GM18519 (cell line): ENCODE measurements at regions not wholly inside any gene's neighbourhood (a gene's known extent, or its start where the extent isn't known, plus 50 kb on each side); places are given as distances from the start of the nearest gene placed in this dataset.
"Not testable (repeated sequence)": the region's sequence is repeated elsewhere in the genome, so short reads cannot be mapped to it uniquely, and the experiment has no call there.

Experiments used
- ATAC-seq: cut with Tn5 transposase; IDR thresholded peaks from one replicate; pipeline ENCODE4 v1.9.1; 2021; ENCODE audit warnings: mild to moderate bottlenecking, moderate library complexity; ENCODE audit not compliant: unreplicated experiment, low FRiP score

DNA sequence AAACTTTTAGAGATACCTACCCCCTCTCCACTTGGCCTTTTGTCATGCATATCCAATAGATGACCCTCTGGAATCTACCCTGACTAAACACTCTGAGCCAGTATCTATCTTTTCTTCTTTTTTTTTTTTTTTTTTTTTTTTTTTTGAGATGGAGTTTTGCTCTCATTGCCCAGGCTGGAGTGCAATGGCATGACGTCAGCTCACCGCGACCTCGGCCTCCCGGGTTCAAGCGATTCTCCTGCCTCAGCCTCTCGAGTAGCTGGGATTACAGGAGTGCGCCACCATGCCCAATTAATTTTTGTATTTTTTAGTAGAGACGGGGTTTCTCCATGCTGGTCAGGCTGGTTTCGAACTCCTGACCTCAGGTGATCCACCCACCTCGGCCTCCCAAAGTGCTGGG, 50.8 kb upstream of the GRIN2B start:
- ATAC-seq = not testable (repeated sequence)

DNA sequence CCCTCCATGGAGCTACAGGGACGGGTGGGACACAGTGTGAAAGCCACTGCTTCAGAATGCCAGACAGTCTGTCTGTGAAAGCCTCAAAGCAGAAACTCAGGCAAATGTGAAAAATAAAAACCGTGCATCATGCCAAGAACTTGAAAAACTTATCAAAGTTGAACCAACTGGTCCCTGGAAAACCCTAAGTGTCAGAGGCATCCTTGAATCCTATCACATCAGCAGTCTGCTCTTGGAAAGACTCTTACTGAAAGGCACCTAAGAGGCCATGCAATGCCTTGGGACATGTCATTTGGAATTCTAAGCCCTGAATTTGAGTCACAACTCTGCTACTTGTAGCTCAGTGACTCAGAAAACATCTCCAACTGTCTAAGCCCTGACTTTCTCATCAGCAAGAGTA, 62.4 kb upstream of the GRIN2B start:
- no peak for ATAC-seq

GRCh38 chr12:14048941-14049545, 67.6 kb upstream of the GRIN2B start:
- no peak for ATAC-seq

- ATAC-seq = no peak
Measured at GRCh38 chr12:14057895-14058294, 76.5 kb upstream of the GRIN2B start.

- no peak for ATAC-seq
Measured at GRCh38 chr12:14058717-14059116, 77.3 kb upstream of the GRIN2B start.

DNA sequence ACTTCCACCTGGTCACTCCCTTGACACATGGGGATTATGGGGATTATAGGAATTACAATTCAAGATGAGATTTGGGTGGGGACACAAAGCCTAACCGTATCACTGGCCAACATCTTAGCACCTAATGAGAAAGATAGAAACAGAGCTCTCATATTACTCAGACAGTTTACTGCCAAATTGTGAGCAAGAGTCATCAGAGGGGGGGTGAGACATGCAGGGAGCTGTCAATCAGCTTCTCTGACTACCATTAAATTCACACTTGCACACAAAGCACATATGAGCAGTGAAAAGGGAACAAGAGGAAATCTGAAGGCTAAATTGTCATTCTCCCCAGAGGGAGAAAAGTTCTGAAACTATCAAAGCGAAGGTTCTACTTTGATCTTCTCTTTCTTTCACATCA, 78.1 kb upstream of the GRIN2B start:
- ATAC-seq = no peak

DNA sequence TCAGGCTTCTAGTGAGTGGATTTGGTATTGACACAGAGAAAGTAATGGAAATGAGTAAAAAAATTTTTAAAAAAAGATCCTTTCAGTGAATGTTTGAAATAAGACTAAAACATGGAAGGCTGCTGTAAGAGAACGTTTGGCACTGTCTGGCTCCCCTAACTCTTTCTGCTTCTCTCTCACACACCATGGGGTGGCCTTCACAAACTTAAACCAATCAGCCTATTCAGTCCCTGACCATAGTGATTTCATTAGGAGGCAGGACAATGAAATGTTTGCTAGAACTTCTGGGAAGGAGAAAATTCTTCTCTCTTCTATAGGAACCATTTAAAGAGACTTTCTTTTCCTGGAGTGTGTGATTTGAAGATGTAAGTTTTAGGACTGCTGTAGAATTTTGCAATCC, 84.2 kb upstream of the GRIN2B start:
- ATAC-seq = no peak

- ATAC-seq = no peak
Measured at GRCh38 chr12:14066021-14066420, 84.6 kb upstream of the GRIN2B start.

DNA sequence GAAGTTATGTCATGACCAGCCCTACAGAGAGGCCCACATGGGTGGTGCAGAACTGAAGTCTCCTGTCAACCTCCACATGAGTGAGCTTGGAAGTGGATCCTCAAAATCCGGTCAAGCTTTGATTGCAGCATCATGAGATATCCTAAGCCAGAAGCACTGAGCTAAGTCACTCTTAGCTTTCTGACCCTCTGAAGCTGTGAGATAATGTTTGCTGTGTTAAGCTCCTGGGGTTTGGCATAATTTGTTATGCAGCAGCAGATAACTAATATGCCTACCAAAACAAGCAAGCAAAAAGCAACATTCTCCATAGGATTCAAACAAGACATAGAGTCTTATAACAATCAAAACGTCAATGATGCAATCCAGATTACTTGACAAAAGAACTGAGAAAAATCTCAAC, 87.6 kb upstream of the GRIN2B start:
- no peak for ATAC-seq

DNA sequence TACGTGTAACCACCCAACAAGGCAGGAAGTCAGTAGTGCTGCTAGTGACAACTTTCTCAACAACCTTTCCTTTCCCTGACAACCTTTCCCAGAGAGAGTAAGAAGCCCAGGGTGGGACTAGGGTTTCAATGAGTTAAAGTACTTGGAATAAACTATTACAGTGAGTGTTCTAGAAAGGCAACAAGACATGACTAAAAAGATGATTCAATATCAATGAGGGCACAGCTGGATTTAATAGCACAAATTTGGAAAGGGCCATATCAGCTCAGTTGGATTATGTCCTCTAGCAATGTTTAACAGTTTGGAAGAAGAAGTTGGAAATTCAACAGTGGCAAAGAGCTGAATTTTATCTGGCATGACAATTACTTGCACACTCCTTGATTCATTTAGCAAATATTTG, 90.4 kb upstream of the GRIN2B start:
- no peak for ATAC-seq

DNA sequence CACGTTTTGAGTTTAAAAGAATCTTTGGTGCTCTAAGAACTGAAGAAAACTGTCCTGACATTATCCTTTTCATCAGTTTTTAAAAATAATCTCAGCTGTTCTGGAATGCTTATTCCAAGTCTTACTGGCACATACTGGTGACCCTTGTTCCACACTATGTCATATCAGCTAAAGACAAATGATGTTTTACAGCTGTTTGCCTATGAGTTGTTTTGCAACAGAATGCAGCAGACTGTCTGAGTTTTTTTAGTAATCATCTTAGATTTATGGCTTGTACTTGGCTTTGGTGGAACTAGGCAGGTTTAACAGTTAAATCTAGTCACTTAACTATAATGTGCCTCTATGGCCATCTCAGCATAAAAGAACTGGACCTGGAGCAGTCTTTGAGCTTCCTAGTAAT, 91.6 kb upstream of the GRIN2B start:
- no peak for ATAC-seq

GRCh38 chr12:14075797-14076393, 94.5 kb upstream of the GRIN2B start:
- no peak for ATAC-seq

DNA sequence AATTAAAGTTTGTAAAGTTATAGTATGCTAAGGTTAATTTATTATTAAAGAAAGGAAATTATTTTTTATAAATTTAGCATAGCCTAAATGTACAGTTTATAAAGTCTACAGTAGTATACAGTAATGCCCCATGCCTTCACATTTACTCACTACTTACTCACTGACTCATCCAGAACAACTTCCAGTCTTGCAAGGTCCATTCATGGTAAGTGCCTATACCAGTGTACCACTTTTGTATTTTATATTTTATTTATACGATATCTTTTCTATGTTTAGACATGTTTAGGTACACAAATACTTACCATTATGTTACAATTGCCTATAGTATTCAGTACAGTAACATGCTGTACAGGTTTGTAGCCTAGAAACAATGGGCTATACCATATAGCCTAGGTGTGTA, 95.1 kb upstream of the GRIN2B start:
- ATAC-seq = no peak

DNA sequence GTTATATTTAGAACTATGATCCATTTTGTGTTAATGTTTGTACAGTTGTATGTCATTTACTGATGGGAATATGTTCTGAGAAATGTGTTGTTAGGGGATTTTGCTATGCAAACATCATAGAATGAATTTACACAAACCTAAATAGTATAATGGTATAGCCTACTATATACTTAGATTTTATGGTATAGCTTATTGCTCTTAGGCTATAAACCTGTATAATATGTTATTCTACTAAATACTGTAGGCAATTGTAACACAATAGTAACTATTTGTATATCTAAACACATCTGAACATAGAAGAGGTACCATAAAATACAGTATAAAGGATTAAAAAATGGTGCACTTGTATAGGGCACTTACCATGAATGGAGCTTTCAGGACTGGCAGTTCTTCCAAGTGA, 105.4 kb upstream of the GRIN2B start:
- ATAC-seq = no peak

DNA sequence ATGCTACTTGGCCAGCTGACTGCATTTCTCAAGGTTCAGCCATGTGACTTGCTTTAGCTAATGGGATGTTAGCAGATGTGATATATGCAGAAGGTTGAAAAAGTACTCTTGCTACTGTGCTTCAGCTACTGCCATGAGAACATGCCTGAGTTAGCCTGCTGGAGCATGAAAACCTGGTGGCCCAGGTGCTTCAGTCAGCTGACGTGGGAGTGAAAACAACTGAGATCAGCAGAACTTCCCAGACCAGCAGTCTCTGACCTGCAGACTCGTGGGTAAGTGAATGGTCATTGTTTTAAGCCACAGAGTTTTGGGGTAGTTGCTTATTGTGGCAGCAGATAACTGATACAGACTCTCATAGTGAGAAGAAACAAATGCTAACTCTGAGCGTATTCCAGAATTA, 118.6 kb upstream of the GRIN2B start:
- no peak for ATAC-seq

DNA sequence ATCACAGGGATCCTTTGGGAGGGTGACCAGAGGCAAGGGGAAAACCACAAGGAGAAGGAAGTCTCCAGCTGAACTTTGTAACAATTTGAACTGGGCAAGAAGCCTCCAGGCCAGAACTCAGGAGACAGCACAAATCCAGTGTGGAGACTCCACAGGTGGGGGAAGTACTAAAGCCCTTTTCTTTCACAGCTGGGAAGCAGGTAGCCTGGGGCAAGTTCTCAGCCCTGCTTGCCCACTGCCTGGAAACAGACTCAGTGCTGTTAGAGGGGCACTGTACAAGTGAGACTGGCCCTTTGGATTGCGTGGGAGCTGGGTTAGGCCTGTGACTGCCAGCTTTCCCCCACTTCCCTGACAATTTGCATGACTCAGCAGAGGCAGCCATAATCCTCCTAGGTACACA, 120.2 kb upstream of the GRIN2B start:
- ATAC-seq = not testable (repeated sequence)

GRCh38 chr12:14111230-14111865, 129.9 kb upstream of the GRIN2B start:
- ATAC-seq = peak; percentile 98

DNA sequence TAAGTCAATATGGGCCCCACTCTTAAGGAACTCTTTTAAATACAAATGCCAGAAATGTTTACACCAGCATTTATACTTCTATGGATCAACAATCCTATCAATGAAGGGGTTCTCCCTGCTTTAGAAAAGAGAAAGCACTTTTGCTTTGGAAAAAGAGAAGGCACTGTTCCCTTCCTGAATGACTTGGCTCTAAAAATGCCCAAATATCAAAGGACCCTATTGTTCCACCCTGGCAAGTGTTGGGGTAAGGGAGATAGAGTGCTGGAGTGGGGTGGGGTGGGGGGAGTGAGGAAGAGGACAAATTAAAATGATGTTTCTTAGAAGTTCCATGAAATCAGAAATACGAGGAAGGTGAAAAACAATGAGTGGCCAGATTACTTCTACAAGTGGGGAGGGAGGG, 131.6 kb upstream of the GRIN2B start:
- ATAC-seq = no peak

DNA sequence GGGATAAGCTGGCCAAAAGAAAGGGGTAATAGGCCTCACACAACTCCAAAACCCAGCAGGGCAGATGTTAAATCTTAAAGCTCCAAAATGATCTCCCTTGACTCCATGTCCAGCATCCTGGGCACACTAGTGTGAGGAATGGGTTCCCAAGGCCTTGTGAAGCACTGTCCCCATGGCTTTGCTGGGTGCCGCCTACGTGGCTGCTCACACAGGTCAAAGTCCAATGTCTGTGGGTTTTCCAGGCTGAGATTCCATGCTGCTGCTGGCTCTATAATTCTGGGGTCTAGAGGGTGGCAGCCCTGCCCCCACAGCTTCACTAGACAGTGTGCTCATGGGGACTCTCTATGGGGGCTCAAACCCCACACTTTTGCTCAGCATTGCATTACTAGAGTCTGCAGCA, 145.3 kb upstream of the GRIN2B start:
- no peak for ATAC-seq

GRCh38 chr12:14129611-14130195, 148.3 kb upstream of the GRIN2B start:
- no peak for ATAC-seq

GRCh38 chr12:14135996-14136395, 154.6 kb upstream of the GRIN2B start:
- ATAC-seq = no peak

GRCh38 chr12:14138495-14138894, 157.1 kb upstream of the GRIN2B start:
- ATAC-seq = no peak
